Adrenal gland (tissue), 9 donors: ENCODE measurements at regions not wholly inside any gene's neighbourhood (a gene's known extent, or its start where the extent isn't known, plus 50 kb on each side); places are given as distances from the start of the nearest gene placed in this dataset.

Experiments
- DNase-seq, 7 donors: peaks; one replicate each; pipeline ENCODE4 v3.0.0-alpha.2; 2019 to 2020
- H3K27ac ChIP-seq, 5 donors: fragments of 200-600 bp; sonication (generic) in 4 of 5; 1 replicate in 3 of 5; 2 replicates in 2 of 5; pipeline versions ENCODE4 v1.5.1 to v1.8.0; 2016 to 2020; ENCODE audit warnings: mild to moderate bottlenecking in 1 of 5
- H3K27me3 ChIP-seq: fragments of 200-600 bp; 2 replicates; pipeline ENCODE4 v1.8.0; 2021
- H3K36me3 ChIP-seq, 2 donors: fragments of 200-600 bp; replicated peaks in 1 of 2; 1 replicate in 1 of 2; 2 replicates in 1 of 2; pipeline versions ENCODE4 v1.5.1 to v1.8.0; 2018 to 2022
- H3K4me1 ChIP-seq, 2 donors: fragments of 200-600 bp; replicated peaks in 1 of 2; 1 replicate in 1 of 2; 2 replicates in 1 of 2; pipeline versions ENCODE4 v1.5.1 to v1.8.0; 2018 to 2021
- H3K4me3 ChIP-seq, 4 donors: fragments of 200-600 bp; sonication (generic) in 3 of 4; one replicate each; pipeline ENCODE4 v1.5.1; 2016 to 2018
- H3K9me3 ChIP-seq, 3 donors: fragments of 200-600 bp; sonication (generic) in 1 of 3; replicated peaks in 1 of 3; 1 replicate in 2 of 3; 2 replicates in 1 of 3; pipeline versions ENCODE4 v1.5.1 to v1.8.0; 2016 to 2021
- CTCF ChIP-seq, 6 experiments: fragments of 450-650 bp in 4 of 6; fragments of 200-600 bp in 2 of 6; sonication (generic) in 1 of 6; IDR thresholded peaks; 1 replicate in 5 of 6; 2 replicates in 1 of 6; pipeline versions ENCODE4 v1.5.1 to v1.8.0; 2016 to 2021; ENCODE audit warnings: antibody characterized with exemption in 6 of 6, mild to moderate bottlenecking in 2 of 6, moderate library complexity in 1 of 6
- POLR2A ChIP-seq, 2 donors: fragments of 450-650 bp; IDR thresholded peaks; one replicate each; pipeline ENCODE4 v1.6.1; 2017; ENCODE audit warnings: antibody characterized with exemption in 2 of 2, mild to moderate bottlenecking in 2 of 2, moderate library complexity in 1 of 2
- WGBS, 4 donors: extraction: QIAGEN DNeasy Blood & Tissue Kit in 2 of 4; methylation state at CpG; one replicate each; pipeline versions ENCODE4 v1.1.5 to v1.1.7; 2013 to 2017; 5-methylcytosine and 5-hydroxymethylcytosine counted together
- intact Hi-C, 2 donors: fragments of 100-400 bp; cut with DNase I; formaldehyde crosslinking; loops; one replicate each; pipeline versions ENCODE4 v1.14.1 to v1.15.0; 2022 to 2023
- donor health status: healthy with polysubstance abuse.
- donor health status: Bipolar disorder and iron deficiency.
- donor health status: DM: yes; HTN: yes; CAD: no.
- donor health status: DM: no; HTN: no; CAD: no.
- donor health status: DM: no; HTN: no; CAD: no.

DNA sequence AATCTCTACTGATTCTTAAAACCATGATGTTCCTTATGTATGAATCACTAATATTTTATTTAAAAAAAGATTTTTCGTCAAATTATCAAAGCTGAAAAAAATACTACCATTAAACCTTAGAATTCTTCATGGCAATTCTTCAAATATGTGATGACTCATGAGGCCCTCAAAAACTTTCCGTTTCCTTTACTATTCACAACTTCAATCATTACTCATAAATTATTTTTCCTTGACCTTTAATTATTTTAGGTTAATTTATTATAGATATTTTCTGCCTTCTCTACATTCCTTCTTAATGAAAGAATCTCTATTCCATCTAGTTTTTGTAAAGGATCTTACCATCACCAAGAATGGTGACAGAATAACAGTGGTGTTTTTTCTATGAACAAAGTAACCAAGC lies 162.1 kb upstream of the SOX5 start:
- no peak for TF ChIP-seq POLR2A (IDR thresholded peaks at IDR 0.05)
- H3K27ac ChIP-seq: no peak overlapping the region
- peaks cover 0 to 7% of the 10 kb centered on the region in 2 donors for H3K4me1 ChIP-seq
- no peak overlapping the region for H3K4me3 ChIP-seq
- H3K9me3 ChIP-seq: no peaks in the 10 kb centered on the region
- H3K36me3 ChIP-seq: no peaks in the 10 kb centered on the region
- H3K27me3 ChIP-seq: no peaks in the 10 kb centered on the region
- DNase-seq: no peak
- intact Hi-C loops: no loop called here
- whole genome bisulfite sequencing, 4 donors: 21 to 34% (median 30%) methylated on average over 2 of the region's 2 CpGs

GRCh38 chr12:24111086-24111485 lies 161.6 kb upstream of the SOX5 start:
- H3K9me3 ChIP-seq: no peaks in the 10 kb centered on the region
- WGBS, 4 donors: 92 to 100% (median 97%) methylated on average over 1 of the region's 1 CpG
- intact Hi-C loops: no loop called here
- no peak for DNase-seq
- H3K4me3 ChIP-seq: no peak overlapping the region
- TF ChIP-seq POLR2A (IDR thresholded peaks at IDR 0.05): no peak
- no peak for TF ChIP-seq CTCF (IDR thresholded peaks at IDR 0.05)
- peaks cover 0 to 7% of the 10 kb centered on the region in 2 donors for H3K4me1 ChIP-seq
- H3K27me3 ChIP-seq: no peaks in the 10 kb centered on the region
- H3K36me3 ChIP-seq: no peaks in the 10 kb centered on the region
- H3K27ac ChIP-seq: no peak overlapping the region

- no peaks in the 10 kb centered on the region for H3K36me3 ChIP-seq
- H3K27me3 ChIP-seq: no peaks in the 10 kb centered on the region
- no peak for DNase-seq
- TF ChIP-seq CTCF (IDR thresholded peaks at IDR 0.05) (peak; percentile 17 to 51 (median 38)), POLR2A (IDR thresholded peaks at IDR 0.05) (no peak)
- 46 to 55% (median 48%) methylated on average over 3 of the region's 3 CpGs for WGBS, 4 donors
- peaks cover 0 to 7% of the 10 kb centered on the region in 2 donors for H3K4me1 ChIP-seq
- H3K4me3 ChIP-seq: no peak overlapping the region
- H3K9me3 ChIP-seq: no peaks in the 10 kb centered on the region
- no peak overlapping the region for H3K27ac ChIP-seq
- intact Hi-C loops: no loop called here
Measured at GRCh38 chr12:24109381-24110039, 160.0 kb upstream of the SOX5 start.

DNA sequence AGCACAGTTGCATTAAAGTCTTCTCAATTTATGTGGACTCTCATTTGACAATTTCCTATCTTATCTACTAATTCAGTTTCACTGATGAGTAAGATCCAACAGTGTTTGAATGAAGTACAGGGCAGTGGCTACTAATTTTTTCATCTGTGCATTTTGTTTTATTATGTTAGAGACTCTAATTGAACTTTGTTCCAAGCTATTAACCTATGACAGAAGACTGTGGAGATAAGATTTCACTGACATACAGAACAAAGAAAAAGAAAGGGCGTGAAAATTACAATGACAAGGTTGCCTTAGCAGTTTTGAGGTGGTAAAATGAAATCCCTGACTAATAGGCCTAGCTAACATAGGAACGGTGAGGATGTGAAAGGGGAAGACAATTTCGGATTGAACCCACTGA lies 153.2 kb upstream of the SOX5 start:
- Histone ChIP-seq H3K36me3 (no peaks in the 10 kb centered on the region), H3K9me3 (no peaks in the 10 kb centered on the region), H3K27me3 (no peaks in the 10 kb centered on the region), H3K4me3 (no peak overlapping the region), H3K27ac (no peak overlapping the region), H3K4me1 (no peaks in the 10 kb centered on the region)
- TF ChIP-seq POLR2A (IDR thresholded peaks at IDR 0.05): no peak
- TF ChIP-seq CTCF (IDR thresholded peaks at IDR 0.05): no peak
- intact Hi-C loops: no loop called here
- DNase-seq: no peak
- 64 to 92% (median 80%) methylated on average over 3 of the region's 3 CpGs for WGBS, 4 donors

- Histone ChIP-seq H3K4me1 (no peaks in the 10 kb centered on the region), H3K36me3 (no peaks in the 10 kb centered on the region), H3K27ac (no peak overlapping the region), H3K27me3 (no peaks in the 10 kb centered on the region), H3K4me3 (no peak overlapping the region), H3K9me3 (no peaks in the 10 kb centered on the region)
- TF ChIP-seq POLR2A (IDR thresholded peaks at IDR 0.05) (no peak), CTCF (IDR thresholded peaks at IDR 0.05) (no peak)
- 34 to 43% (median 40%) methylated on average over 1 of the region's 1 CpG for WGBS, 4 donors
- no peak for DNase-seq
- intact Hi-C loops: no loop called here
Measured at GRCh38 chr12:24099576-24099975, 150.1 kb upstream of the SOX5 start.
